ENCODE measurements at regions not wholly inside any gene's neighbourhood (a gene's known extent, or its start where the extent isn't known, plus 50 kb on each side); places are given as distances from the start of the nearest gene placed in this dataset.
"Not testable (repeated sequence)": the region's sequence is repeated elsewhere in the genome, so short reads cannot be mapped to it uniquely, and the experiment has no call there.

GRCh38 chr20:53764415-53764800 is 170.8 kb upstream of the ZNF217 start:
- DNase-seq = no peak

DNA sequence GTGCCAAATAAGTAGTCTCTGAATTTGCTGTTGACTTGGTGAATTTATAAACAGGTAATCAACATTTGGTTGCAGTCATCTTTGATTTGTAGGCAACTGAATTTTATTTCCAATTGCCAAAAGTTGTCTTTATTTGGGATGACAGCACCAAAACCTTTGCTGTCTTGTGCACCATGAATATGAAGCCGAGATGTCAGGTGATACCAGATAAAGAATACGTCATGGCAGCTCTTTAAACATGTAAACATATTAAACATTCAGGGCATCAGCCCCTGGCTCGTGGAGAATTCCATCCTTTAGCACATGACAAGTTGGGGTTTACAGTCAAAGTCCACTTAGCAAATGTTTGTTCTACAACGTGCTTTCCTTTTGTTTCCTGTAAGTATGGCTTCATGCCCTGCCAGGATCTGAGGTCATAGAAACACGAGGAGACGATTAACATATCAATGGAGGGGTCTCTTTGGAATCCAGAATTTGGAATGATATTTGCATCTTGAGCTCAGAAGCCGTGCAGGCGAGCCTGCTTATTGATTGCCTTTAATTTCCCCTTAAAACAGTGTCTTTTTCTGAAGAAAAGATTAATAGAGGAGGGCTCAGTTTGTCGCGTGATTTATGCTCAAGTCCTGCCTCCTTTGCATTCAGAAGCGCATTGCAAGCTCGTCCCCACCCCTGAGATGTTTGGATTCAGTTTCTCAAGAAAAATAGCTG is 170.2 kb upstream of the ZNF217 start:
- DNase-seq = no peak

GRCh38 chr20:53762423-53762798 is 168.8 kb upstream of the ZNF217 start:
- DNase-seq = not testable (repeated sequence)

GRCh38 chr20:53760025-53760441 is 166.4 kb upstream of the ZNF217 start:
- no peak for DNase-seq

GRCh38 chr20:53757472-53757913 is 163.9 kb upstream of the ZNF217 start:
- no peak for DNase-seq

- no peak for DNase-seq
Observed at GRCh38 chr20:53755733-53756531, 162.3 kb upstream of the ZNF217 start.

- no peak for DNase-seq
Observed at GRCh38 chr20:53753880-53754459, 160.3 kb upstream of the ZNF217 start.

DNA sequence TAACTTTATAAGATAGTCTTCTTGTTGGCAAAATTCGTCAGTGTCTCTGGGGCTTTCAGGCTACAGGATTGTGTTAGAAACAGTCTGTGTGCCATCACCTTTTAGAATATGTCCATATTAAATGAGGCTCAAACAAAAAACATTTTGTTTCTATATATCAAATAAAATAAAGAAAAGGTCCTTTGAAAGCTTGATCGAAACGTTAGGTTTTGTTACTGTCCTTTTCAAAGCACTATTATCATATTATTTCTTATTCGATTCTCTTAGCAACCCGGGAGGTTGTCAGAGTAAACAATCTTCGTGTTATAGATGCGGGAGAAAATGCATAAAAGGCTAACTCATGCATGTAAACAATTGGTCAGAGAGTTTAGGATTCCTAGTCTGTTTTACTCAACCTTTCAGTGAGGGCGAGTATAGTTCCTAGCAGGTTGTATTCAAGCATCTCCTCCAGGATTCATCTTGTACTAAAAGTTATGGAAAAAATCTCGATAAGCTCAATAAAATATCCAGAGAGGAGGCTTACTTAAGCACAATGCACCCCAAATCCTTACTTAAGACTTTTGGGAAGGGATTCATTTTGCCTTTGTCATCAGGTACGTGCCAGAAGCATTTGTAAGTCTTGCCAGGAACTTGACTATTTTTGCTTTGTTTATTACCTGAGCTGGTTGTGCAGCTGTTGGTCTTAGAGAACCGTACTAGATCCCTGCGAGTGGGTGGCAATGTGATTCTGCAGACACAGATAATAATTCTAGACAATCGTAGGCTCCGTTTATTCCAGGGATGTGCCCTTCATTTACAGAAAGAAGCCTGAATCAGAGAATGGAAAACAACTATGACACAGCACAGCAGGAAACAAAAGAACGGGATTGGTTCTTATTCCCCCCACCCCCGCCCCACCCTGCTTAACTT is 159.6 kb upstream of the ZNF217 start:
- no peak for DNase-seq

- no peak for DNase-seq
Observed at GRCh38 chr20:53752583-53752970, 158.9 kb upstream of the ZNF217 start.

GRCh38 chr20:53751620-53752318 is 158.1 kb upstream of the ZNF217 start:
- no peak for DNase-seq

DNA sequence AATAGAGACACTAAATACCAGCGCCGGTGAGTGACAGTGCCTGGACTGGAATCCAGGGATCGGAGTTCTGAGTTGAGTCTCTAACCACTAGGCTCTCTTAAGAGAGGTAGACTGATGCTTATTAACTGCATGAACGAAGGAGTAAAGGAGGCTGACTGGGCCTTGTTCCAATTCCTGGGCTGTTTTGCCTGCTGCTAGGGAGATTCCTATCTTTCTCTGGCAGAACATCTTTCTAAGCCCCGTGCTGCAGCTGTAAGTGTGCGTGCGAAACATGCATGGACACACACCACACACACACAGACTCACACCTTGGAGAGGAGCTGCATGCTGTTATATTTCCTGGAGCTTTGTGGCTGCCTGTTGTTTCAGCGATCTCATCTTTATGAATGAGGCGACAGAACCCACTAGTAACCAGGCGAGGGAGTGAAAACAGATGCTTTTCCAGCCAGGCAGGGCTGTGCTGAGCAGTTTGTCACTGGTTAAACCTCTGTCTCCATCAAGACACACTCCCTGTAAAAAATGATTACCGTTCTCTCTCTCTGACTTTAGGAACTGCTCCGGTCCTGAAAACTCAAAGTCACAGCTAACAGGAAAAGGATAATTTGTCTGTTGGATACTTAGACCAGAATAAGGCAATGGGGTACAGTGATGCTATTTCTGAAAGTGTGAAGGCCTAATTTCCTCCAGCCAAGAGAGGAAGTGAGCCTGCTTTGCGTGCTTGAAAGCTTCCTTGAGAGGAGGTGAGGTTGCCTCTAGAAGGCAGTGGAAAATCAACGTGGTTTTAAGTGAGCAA is 157.4 kb upstream of the ZNF217 start:
- no peak for DNase-seq

DNA sequence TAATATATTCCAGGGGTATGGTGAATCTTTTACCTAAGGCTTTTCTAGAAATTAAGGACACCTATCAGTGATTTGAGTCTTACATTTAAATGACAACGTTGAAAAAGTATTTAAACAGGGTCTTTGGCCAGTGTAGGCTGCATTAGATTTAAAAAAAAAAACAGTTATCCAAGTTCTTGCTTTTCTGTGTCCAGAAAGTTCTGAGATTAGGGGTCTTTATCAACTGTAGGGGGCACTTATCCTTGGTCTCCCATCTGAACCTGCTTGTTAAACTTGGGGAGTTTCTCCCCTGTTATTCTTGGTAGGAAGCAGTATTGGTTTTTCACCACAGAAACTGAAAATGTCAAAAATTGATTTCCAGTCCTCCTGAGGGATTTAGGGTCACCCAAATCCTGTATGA is 155.9 kb upstream of the ZNF217 start:
- DNase-seq = no peak

DNA sequence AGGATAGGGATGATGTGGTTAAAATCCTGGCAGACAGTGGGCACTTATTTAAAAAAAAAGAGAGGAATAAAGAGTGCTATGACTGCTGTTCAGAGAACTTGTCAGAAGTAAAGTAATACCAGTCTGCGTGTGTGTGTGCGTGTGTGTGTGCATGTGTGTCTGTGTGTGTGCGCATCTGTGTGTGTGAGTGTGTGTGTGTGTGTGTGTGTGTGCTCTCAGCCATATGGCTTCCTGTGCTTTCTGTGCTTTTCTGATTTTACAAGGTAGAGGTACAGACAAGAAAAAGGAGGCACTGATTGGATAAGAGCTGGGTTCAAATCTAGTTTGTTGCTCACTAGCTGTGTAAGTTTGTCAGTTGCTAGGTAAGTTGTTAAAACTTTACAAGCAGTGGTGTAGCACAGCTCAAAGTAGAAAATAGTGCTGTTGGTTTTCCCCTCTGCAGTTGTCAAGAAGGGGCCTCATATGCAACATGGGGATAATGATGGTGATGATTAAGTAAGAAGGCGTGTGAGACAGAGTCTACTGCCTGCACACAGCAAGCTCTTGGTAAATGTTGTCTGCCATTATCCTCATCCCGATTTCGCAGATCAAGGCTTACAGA is 155.3 kb upstream of the ZNF217 start:
- DNase-seq = no peak

DNA sequence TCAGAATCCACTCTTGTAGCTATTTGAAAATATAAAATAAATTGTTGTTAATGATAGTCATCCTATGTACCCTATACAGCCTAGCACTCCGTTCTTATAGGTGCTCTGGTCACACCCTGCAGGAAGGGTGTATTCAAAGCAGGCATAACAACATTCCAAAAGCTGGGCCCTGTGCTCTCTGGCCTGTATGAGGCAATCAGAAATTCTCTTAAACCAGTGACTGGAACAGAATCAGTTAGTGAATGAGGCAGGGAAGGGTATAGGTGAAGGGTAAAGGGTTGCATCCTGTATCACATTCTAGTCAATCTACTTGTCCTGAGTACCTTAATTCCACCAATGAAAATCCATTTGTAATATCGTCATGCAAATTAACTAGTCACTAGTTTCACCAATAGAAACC is 154.5 kb upstream of the ZNF217 start:
- no peak for DNase-seq

GRCh38 chr20:53743607-53744260 is 150.1 kb upstream of the ZNF217 start:
- DNase-seq = no peak

GRCh38 chr20:53742685-53743081 is 149.0 kb upstream of the ZNF217 start:
- no peak for DNase-seq

DNA sequence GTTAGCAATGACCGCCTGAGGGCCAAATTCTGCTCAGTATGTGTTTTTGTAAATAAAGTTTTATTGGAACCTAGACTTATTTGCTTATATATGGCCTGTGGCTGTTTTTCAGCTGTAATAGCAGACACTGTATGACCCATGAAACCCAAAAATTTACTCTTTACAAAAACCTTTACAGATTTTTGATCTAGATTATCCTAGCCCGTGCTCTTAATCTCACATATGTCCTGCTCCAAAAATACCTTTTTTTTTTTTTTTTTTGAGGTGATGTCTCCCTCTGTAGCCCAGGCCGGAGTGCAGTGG is 148.0 kb upstream of the ZNF217 start:
- DNase-seq = no peak

DNA sequence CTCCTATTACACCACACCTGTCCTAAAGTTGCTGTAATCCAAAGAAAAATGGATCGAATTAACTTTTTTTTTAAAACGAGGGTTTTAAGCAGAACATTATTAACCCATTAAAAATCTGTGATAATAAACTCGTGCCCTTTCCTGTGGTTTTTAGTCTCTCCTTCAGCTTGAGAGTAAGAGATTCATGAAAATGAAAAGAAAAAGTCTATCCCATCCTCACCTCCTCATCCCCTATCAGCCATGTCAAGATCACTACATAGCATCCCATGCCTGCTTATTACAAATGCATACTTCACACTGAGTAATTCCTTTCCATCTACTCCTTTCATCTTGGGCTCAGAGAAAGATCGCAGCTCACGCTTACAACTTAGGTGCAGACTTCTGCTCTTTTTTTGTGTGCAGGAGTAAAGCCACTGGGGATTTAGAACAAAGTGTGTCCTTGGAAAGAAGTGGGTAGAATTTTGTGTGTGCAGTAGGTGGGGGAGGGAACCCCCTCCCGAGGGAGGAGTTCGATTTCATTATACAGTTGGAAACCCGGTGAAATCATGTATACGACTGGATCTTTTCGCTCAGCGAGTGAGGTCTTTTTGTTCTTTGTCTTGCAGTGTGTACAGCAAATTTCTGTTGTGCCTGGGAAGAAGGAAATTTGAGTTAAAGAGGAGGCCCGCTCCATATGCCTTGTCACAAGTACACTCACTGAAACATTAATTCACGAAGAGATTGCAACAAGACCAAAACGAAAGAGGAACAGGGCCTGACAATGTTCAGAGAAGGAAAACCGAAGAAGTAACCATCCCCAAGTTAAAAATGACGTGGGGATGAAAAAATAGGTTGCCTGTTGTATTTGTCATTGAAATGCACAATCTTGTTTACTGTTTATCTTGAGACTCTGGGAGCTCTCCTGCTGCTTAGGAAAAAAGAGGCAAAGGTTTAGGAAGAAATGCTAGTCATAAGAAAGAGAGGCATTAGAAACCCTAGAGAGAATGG is 146.5 kb upstream of the ZNF217 start:
- DNase-seq = no peak
